SK-N-SH (cell line): ENCODE measurements at regions not wholly inside any gene's neighbourhood (a gene's known extent, or its start where the extent isn't known, plus 50 kb on each side); places are given as distances from the start of the nearest gene placed in this dataset.

Experiments used
- CTCF ChIA-PET: fragments of 300-600, 350-600 bp; formaldehyde crosslinking; extraction: SDS; loops from one replicate; lab custom pipeline; 2021; lab: Yijun Ruan, JAX
- POLR2A ChIA-PET: fragments of 350-600 bp; sonication (Branson Sonifier 250); formaldehyde crosslinking; extraction: SDS; loops from one replicate; lab custom pipeline; 2020; ENCODE audit warnings: antibody characterized with exemption, inconsistent platforms; lab: Yijun Ruan, JAX
- DNase-seq: peaks from one replicate; pipeline ENCODE4 v3.0.0; 2012
- H2AFZ ChIP-seq: fragments of 200-600 bp; sonication (generic); 2 replicates; pipeline ENCODE4 v1.8.1; 2016; ENCODE audit warnings: antibody characterized with exemption, mild to moderate bottlenecking, low read depth
- H3F3A ChIP-seq: fragments of 200-600 bp; sonication (generic); replicated peaks from 2 replicates; pipeline ENCODE3; 2016; ENCODE audit warnings: antibody characterized with exemption, mild to moderate bottlenecking; ENCODE audit not compliant: insufficient read depth
- H3K27ac ChIP-seq, 2 experiments: fragments of 200-500 bp in 1 of 2; fragments of 200-600 bp in 1 of 2; sonication (Bioruptor generic) in 1 of 2; sonication (generic), shearing (Covaris generic) in 1 of 2; 2 replicates each; pipeline versions ENCODE4 v1.5.1 to v1.6.1; 2014 to 2016; ENCODE audit warnings: low read depth in 2 of 2, inconsistent platforms in 1 of 2, low read length in 1 of 2, mild to moderate bottlenecking in 1 of 2, mixed read lengths in 1 of 2
- H3K27me3 ChIP-seq: fragments of 200-600 bp; sonication (generic), shearing (Covaris generic); 2 replicates; pipeline ENCODE4 v1.6.1; 2016; ENCODE audit warnings: mixed run types; ENCODE audit not compliant: insufficient read depth
- H3K36me3 ChIP-seq, 2 experiments: fragments of 200-500 bp in 1 of 2; fragments of 200-600 bp in 1 of 2; sonication (Bioruptor generic) in 1 of 2; sonication (generic) in 1 of 2; replicated peaks in 1 of 2; 2 replicates each; pipeline versions ENCODE3 to v1.5.1; 2014 to 2016; ENCODE audit warnings: low read length in 1 of 2, mild to moderate bottlenecking in 1 of 2; ENCODE audit not compliant: insufficient read depth in 2 of 2, control insufficient read depth in 1 of 2
- H3K4me1 ChIP-seq, 2 experiments: fragments of 200-500 bp in 1 of 2; fragments of 200-600 bp in 1 of 2; sonication (Bioruptor generic) in 1 of 2; sonication (generic), shearing (Covaris generic) in 1 of 2; 2 replicates each; pipeline versions ENCODE4 v1.5.1 to v1.6.1; 2014 to 2016; ENCODE audit warnings: low read depth in 1 of 2, low read length in 1 of 2, mixed run types in 1 of 2; ENCODE audit not compliant: insufficient read depth in 2 of 2, control insufficient read depth in 1 of 2
- H3K4me2 ChIP-seq: fragments of 200-600 bp; sonication (generic), shearing (Covaris generic); 2 replicates; pipeline ENCODE4 v1.6.1; 2017; ENCODE audit warnings: mixed run types
- H3K4me3 ChIP-seq, 2 experiments: fragments of 200-500 bp in 1 of 2; fragments of 200-600 bp in 1 of 2; sonication (Bioruptor generic) in 1 of 2; sonication (generic), shearing (Covaris generic) in 1 of 2; 2 replicates each; pipeline versions ENCODE4 v1.5.1 to v1.8.1; 2014 to 2016; ENCODE audit warnings: low read depth in 2 of 2, inconsistent platforms in 1 of 2, low read length in 1 of 2, mild to moderate bottlenecking in 1 of 2, mixed read lengths in 1 of 2, moderate library complexity in 1 of 2
- H3K79me2 ChIP-seq: fragments of 200-600 bp; sonication (generic); 2 replicates; pipeline ENCODE4 v1.8.1; 2017; ENCODE audit warnings: mild to moderate bottlenecking; ENCODE audit not compliant: insufficient read depth
- H3K9ac ChIP-seq: fragments of 200-600 bp; sonication (generic); 2 replicates; pipeline ENCODE4 v1.6.1; 2017; ENCODE audit warnings: mixed run types
- H3K9me2 ChIP-seq: fragments of 200-600 bp; sonication (generic); 2 replicates; pipeline ENCODE4 v1.6.1; 2017; ENCODE audit warnings: mixed run types
- H3K9me3 ChIP-seq: fragments of 200-600 bp; sonication (generic); 2 replicates; pipeline ENCODE4 v1.6.1; 2017; ENCODE audit warnings: mixed run types, mild to moderate bottlenecking, moderate library complexity
- H4K20me1 ChIP-seq: fragments of 200-600 bp; sonication (generic); 2 replicates; pipeline ENCODE4 v1.6.1; 2017; ENCODE audit warnings: mild to moderate bottlenecking, mixed run types; ENCODE audit not compliant: insufficient read depth
- ELF1 ChIP-seq: IDR thresholded peaks from 2 replicates; pipeline ENCODE4 v1.4.0; 2012
- EP300 ChIP-seq, 2 experiments: IDR thresholded peaks; 2 replicates each; pipeline versions ENCODE4 v1.4.0 to v1.6.1; 2012; ENCODE audit warnings: borderline replicate concordance in 1 of 2, low read depth in 1 of 2, low read length in 1 of 2
- EZH2phosphoT487 ChIP-seq: fragments of 200-600 bp; sonication (generic); IDR thresholded peaks from 2 replicates; pipeline ENCODE4 v1.6.1; 2017; ENCODE audit warnings: low read depth, mixed run types, mild to moderate bottlenecking, antibody characterized with exemption, moderate library complexity, borderline replicate concordance
- GABPA ChIP-seq: IDR thresholded peaks from 2 replicates; pipeline ENCODE4 v1.4.0; 2012; ENCODE audit warnings: low read depth, mild to moderate bottlenecking
- GATA2 ChIP-seq: sonication (generic); formaldehyde crosslinking; IDR thresholded peaks from 2 replicates; pipeline ENCODE4 v1.5.0; 2020; ENCODE audit warnings: mild to moderate bottlenecking, missing genetic modification reagents
- IRF3 ChIP-seq: fragments of 150-350 bp; IDR thresholded peaks from 2 replicates; pipeline ENCODE4 v1.6.1; 2016; ENCODE audit warnings: mild to moderate bottlenecking, low read depth, low read length
- MXI1 ChIP-seq: IDR thresholded peaks from 2 replicates; pipeline ENCODE4 v1.6.1; 2012; ENCODE audit warnings: mild to moderate bottlenecking, low read depth, low read length, improper control_type of control experiment
- NFIC ChIP-seq: IDR thresholded peaks from 2 replicates; pipeline ENCODE4 v1.4.0; 2012; ENCODE audit warnings: borderline replicate concordance
- NRF1 ChIP-seq: IDR thresholded peaks from 2 replicates; pipeline ENCODE4 v1.6.1; 2012; ENCODE audit warnings: low read depth, mild to moderate bottlenecking, low read length
- RCOR1 ChIP-seq: fragments of 150-350 bp; IDR thresholded peaks from 2 replicates; pipeline ENCODE4 v1.6.1; 2017; ENCODE audit warnings: antibody characterized with exemption, low read length
- SIN3A ChIP-seq: IDR thresholded peaks from 2 replicates; pipeline ENCODE4 v1.6.1; 2012; ENCODE audit warnings: low read depth, mild to moderate bottlenecking, low read length, moderate library complexity, borderline replicate concordance
- USF2 ChIP-seq: fragments of 150-350 bp; IDR thresholded peaks from 2 replicates; pipeline ENCODE4 v1.6.1; 2017; ENCODE audit warnings: antibody characterized with exemption, low read length, low read depth, borderline replicate concordance
- YY1 ChIP-seq: IDR thresholded peaks from 2 replicates; pipeline ENCODE4 v1.4.0; 2012; ENCODE audit warnings: low read depth, mild to moderate bottlenecking
- WGBS: methylation state at CpG from one replicate; pipeline ENCODE4 v1.1.6; 2017; ENCODE audit warnings: low lambda C conversion rate; 5-methylcytosine and 5-hydroxymethylcytosine counted together
- small RNA-seq, 7 experiments: library from RNA; depleted of rRNA; stranded (forward); fragments of <200 nt; gene quantifications; one replicate each; pipeline ENCODE3, GENCODE V24; 2012
- TF ChIP-seq, protein P1 (sequence below): IDR thresholded peaks from 2 replicates; pipeline ENCODE4 v1.4.0; 2012; ENCODE audit warnings: low read depth
- TF ChIP-seq, protein P2 (sequence below): IDR thresholded peaks from 2 replicates; pipeline ENCODE4 v1.6.1; 2012; ENCODE audit warnings: mild to moderate bottlenecking, low read depth, low read length, moderate library complexity
- TF ChIP-seq, protein P3 (sequence below): IDR thresholded peaks from 2 replicates; pipeline ENCODE4 v1.4.0; 2012; ENCODE audit warnings: low read depth, borderline replicate concordance

DNA sequence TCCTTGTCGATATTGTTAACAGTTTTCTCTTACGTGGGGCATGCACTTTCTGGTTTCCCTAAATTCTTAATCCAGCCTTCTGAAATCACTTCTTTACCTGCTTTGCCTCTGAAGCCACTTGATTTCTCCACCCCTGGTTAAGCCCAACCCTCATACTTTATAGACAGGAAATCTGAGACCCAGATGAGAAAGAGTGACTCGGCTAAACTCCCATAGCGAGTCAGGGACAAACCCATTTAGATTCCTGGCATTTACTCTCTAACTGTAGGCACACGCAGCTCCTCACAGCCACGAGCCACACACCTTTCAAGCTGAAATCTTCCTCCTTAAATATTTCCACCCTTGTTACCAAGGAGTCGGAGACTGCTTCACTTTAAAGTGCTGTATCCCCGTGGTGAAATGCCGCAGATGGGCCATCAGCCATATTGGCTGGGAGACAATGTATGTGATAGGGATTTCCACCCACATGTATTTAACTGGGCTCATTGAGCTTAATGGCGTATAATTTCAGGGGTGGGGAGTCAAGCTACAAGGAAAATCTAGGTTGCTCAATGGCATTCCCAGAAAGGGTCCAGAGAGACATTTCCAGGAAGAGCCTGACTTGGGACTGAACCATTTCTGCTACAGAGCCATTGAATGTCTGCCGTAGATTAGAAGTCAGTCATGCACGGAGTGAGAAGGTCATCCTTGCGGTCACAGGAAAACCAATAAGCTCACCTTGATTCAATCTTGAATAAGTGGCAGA lies 49.9 kb upstream of the GRK3 start:
- Histone ChIP-seq H3K9me2 (no peaks in the 10 kb centered on the region), H3K4me2 (no peak overlapping the region), H3K9me3 (no peaks in the 10 kb centered on the region), H3K79me2 (no peaks in the 10 kb centered on the region), H3K27me3 (no peaks in the 10 kb centered on the region), H3K27ac (no peak overlapping the region), H4K20me1 (no peaks in the 10 kb centered on the region), H2AFZ (no peak overlapping the region), H3K4me1 (no peaks in the 10 kb centered on the region; a peak in 1 of 4 replicates), H3K9ac (no peak overlapping the region), H3K4me3 (no peak overlapping the region), H3F3A (no peaks in the 10 kb centered on the region), H3K36me3 (no peaks in the 10 kb centered on the region)
- WGBS, result 72% methylated on average over 13 of the region's 13 CpGs
- DNase-seq, result no peak
- TF ChIP-seq GABPA (no peak), NFIC (no peak), USF2 (no peak), YY1 (no peak), SIN3A (no peak), EP300 (IDR thresholded peaks at IDR 0.05; ENCODE audit: borderline replicate concordance in 1 of 2, low read depth in 1 of 2, low read length in 1 of 2) (no peak), GATA2 (no peak), RCOR1 (no peak), ELF1 (no peak), IRF3 (no peak), MXI1 (no peak), NRF1 (no peak), EZH2phosphoT487 (no peak)
- TF ChIP-seq, protein P1, sequence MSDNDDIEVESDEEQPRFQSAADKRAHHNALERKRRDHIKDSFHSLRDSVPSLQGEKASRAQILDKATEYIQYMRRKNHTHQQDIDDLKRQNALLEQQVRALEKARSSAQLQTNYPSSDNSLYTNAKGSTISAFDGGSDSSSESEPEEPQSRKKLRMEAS, result no peak
- TF ChIP-seq, protein P2, sequence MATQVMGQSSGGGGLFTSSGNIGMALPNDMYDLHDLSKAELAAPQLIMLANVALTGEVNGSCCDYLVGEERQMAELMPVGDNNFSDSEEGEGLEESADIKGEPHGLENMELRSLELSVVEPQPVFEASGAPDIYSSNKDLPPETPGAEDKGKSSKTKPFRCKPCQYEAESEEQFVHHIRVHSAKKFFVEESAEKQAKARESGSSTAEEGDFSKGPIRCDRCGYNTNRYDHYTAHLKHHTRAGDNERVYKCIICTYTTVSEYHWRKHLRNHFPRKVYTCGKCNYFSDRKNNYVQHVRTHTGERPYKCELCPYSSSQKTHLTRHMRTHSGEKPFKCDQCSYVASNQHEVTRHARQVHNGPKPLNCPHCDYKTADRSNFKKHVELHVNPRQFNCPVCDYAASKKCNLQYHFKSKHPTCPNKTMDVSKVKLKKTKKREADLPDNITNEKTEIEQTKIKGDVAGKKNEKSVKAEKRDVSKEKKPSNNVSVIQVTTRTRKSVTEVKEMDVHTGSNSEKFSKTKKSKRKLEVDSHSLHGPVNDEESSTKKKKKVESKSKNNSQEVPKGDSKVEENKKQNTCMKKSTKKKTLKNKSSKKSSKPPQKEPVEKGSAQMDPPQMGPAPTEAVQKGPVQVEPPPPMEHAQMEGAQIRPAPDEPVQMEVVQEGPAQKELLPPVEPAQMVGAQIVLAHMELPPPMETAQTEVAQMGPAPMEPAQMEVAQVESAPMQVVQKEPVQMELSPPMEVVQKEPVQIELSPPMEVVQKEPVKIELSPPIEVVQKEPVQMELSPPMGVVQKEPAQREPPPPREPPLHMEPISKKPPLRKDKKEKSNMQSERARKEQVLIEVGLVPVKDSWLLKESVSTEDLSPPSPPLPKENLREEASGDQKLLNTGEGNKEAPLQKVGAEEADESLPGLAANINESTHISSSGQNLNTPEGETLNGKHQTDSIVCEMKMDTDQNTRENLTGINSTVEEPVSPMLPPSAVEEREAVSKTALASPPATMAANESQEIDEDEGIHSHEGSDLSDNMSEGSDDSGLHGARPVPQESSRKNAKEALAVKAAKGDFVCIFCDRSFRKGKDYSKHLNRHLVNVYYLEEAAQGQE, result no peak
- TF ChIP-seq, protein P3, sequence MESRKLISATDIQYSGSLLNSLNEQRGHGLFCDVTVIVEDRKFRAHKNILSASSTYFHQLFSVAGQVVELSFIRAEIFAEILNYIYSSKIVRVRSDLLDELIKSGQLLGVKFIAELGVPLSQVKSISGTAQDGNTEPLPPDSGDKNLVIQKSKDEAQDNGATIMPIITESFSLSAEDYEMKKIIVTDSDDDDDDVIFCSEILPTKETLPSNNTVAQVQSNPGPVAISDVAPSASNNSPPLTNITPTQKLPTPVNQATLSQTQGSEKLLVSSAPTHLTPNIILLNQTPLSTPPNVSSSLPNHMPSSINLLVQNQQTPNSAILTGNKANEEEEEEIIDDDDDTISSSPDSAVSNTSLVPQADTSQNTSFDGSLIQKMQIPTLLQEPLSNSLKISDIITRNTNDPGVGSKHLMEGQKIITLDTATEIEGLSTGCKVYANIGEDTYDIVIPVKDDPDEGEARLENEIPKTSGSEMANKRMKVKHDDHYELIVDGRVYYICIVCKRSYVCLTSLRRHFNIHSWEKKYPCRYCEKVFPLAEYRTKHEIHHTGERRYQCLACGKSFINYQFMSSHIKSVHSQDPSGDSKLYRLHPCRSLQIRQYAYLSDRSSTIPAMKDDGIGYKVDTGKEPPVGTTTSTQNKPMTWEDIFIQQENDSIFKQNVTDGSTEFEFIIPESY, result no peak
- ChIA-PET POLR2A (no interaction called here), CTCF (no interaction called here)

Small RNAs in the stretch of these regions (small RNA-seq; reads per million reads assigned to genes)
- gene IGLL3P, result 0 reads per million in 7 experiments
- gene MIR6817, result 0 reads per million in 7 experiments
